Erythroblast (primary cell): ENCODE measurements at regions not wholly inside any gene's neighbourhood (a gene's known extent, or its start where the extent isn't known, plus 50 kb on each side); places are given as distances from the start of the nearest gene placed in this dataset.

Experiments
- DNase-seq, 2 experiments: peaks; one replicate each; lab custom pipeline; 2025; lab: John Stamatoyannopoulos, UW
- GATA1 ChIP-seq: IDR thresholded peaks from 2 replicates; pipeline ENCODE4 v1.6.1; 2011; ENCODE audit warnings: low read depth, mild to moderate bottlenecking, control low read depth, low read length, moderate library complexity
- POLR2A ChIP-seq: IDR thresholded peaks from 2 replicates; pipeline ENCODE4 v1.6.1; 2011; ENCODE audit warnings: mild to moderate bottlenecking, low read length

GRCh38 chr16:6946106-6946505 lies 386.5 kb upstream of the RBFOX1 start:
- no peak for DNase-seq

DNA sequence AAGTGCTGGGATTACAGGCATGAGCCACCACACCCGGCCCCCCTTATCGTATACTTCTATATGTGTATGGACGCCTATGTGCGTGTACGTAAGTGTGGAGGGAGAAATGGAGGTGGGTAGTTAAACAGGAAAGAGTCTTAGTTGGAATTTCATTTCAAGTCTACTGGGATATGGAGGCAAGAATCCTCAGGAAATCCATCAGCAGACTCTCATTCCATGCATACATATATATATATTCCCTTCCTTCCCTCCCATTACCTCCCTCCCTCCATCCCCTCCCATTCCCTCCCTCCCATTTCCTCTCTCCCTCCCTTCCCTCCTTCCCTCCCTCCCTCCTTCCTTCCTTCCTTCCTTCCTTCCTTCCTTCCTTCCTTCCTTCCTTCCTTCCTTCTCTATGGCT lies 391.7 kb upstream of the RBFOX1 start:
- no peak for TF ChIP-seq GATA1
- TF ChIP-seq POLR2A, result no peak
- DNase-seq, result no peak

More at GRCh38 chr16:6946106-6946505, 386.5 kb upstream of the RBFOX1 start:
- no peak for TF ChIP-seq POLR2A
- TF ChIP-seq GATA1, result no peak

- no peak for DNase-seq
- TF ChIP-seq GATA1 (no peak), POLR2A (no peak)
Measured at GRCh38 chr16:6937641-6938040, 395.0 kb upstream of the RBFOX1 start.

DNA sequence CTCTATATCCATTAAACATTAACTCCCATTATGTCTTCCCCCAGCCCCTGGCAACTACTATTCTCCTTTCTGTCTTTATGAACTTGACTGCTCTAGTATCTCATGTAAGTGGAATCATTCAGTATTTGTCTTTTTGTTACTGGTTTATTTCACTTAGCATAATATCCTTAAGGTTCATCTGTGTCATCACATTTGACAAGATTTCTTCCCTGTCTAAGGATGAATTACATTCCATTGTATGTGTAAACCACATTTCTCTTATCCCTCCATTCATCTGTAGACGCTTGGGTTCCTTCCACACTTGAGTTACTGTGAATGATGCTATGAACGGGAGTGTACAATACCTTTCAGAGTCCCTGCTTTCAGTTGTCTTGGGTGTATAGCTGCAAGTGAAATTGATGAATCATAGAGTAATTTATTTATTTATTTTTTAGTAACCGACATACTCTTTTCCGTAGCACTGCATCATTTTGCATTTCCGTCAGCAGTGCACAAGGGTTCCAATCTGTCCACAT lies 399.7 kb upstream of the RBFOX1 start:
- TF ChIP-seq POLR2A, result no peak
- no peak for TF ChIP-seq GATA1
- DNase-seq, result no peak

GRCh38 chr16:6929868-6930267 lies 402.8 kb upstream of the RBFOX1 start:
- no peak for TF ChIP-seq POLR2A
- no peak for TF ChIP-seq GATA1
- DNase-seq, result no peak

DNA sequence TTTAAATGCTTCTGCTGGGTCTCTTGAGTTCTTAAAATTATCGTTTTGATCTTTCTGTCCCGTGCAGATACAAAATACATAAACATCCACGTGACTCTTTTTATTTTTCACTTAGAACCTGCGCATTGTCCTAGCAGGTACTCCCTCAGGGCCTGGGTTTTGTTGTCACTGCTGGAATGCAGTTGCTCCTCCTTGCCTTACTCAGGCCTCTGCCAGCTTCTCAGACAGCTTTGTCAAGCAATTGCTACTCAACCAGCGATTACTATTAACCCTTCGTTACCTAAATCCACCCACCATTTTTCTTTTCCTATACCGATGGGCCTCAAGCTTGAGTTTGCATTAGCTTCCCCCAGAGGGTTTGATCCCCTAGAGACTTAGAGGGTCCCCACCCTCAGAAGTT lies 405.9 kb upstream of the RBFOX1 start:
- TF ChIP-seq GATA1 (no peak), POLR2A (no peak)
- DNase-seq, result no peak

DNA sequence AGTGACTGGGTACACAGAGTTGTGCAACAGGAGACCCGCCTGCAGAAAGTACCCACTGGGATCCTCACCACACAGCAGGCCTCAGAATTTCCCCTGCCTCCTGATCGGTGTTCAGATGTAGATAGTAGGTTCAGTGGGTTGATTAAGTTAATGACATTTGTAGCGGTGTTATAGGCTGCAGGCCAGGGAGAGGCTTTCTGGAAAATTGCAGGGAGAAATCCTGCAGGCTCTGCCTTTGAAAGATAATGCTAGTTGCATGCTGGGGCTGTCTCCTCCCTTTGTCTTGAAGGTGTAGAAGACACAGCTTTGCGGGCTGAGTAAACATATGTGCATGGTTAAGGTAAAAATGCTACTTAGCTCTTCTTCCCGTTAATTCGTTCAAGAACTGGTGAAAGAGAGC lies 406.3 kb upstream of the RBFOX1 start:
- no peak for DNase-seq

GRCh38 chr16:6918646-6919045 lies 414.0 kb upstream of the RBFOX1 start:
- no peak for DNase-seq
- TF ChIP-seq GATA1, result no peak
- TF ChIP-seq POLR2A, result no peak

More for the DNA sequence above, 406.3 kb upstream of the RBFOX1 start:
- no peak for TF ChIP-seq POLR2A

- TF ChIP-seq POLR2A, result no peak
- TF ChIP-seq GATA1, result no peak
- no peak for DNase-seq
Measured at GRCh38 chr16:6916946-6917345, 415.7 kb upstream of the RBFOX1 start.

DNA sequence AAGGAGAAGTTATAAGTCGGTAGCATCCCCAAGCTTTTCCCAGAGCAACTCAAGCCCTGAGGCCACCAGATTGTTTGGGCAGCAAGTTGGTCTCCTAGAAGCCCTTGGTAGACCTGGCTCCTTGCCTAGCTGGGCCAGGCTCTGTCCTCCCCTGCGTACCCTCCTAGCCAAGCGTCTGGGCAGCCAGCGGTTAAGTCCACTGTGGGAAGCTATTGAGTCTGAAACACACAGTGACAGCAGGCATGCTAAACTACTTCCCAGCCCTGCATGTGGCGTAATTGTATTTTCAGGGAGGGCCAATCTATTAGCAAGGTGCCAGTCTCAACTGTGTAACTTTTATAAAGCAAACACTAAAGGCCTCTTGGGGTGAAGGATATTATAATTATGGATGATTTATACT lies 419.1 kb upstream of the RBFOX1 start:
- DNase-seq, result no peak
- TF ChIP-seq POLR2A (no peak), GATA1 (no peak)

DNA sequence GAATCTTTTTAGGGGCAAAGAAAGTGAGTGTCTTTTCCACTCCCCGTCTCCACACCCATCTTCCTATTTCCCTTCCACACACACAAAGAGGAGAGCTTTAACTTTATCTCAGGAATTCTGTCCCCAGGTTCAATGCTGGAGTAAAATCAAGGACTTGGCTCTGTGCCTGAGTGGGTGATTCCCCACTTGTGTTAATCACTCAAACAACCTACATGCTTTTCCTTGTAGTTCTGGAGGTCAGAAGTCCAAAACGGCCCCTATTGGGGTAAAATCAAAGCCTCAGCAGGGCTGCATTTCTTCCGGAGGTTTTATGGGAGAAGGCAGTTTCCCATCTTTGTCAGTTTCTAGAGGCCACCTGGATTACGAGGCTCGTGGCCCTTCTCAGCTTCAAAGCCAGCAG lies 422.3 kb upstream of the RBFOX1 start:
- TF ChIP-seq POLR2A, result no peak
- TF ChIP-seq GATA1, result no peak

DNA sequence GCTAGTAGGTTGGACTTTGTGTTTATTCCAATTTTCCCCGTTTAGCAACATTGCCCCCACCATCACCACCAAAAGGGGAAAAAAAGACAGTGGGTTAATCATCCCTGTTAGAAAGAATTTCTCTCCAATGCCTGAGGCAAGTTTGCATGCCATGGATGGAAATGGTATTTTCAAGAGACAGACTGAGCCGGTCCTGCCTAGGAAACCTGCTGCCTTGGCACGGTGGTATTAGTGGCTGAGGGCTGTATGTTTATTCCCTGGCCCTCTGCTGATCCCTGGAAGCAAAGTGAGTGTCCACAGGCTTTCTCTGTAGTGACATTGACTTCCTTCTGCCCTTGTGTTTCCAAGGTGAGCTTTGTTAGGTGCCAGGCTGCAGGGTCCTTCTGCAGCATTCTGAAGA lies 427.0 kb upstream of the RBFOX1 start:
- no peak for DNase-seq
- TF ChIP-seq GATA1, result no peak
- no peak for TF ChIP-seq POLR2A

More for the DNA sequence above, 422.3 kb upstream of the RBFOX1 start:
- no peak for DNase-seq

- TF ChIP-seq GATA1 (no peak), POLR2A (no peak)
- no peak for DNase-seq
Measured at GRCh38 chr16:6903671-6904070, 429.0 kb upstream of the RBFOX1 start.

DNA sequence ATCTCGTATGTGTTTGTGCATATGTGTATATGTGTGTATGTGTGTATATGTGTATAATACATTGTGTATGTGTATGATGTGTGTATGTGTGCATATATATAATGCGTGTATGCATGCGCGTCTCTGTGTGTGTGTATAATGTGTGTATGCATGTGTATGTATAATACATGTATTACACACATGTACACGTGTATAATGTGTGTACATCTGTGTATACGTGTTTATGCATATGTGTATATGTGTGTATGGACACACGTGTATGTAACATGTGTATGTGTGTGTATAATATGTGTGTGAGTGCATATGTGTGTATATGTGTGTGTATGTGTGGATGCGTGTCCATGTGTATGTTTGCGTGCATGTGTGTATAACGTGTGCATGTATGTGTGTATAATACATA lies 433.7 kb upstream of the RBFOX1 start:
- no peak for DNase-seq
- TF ChIP-seq GATA1 (no peak), POLR2A (no peak)

- TF ChIP-seq POLR2A, result no peak
- TF ChIP-seq GATA1, result no peak
- DNase-seq, result no peak
Measured at GRCh38 chr16:6897876-6898485, 434.7 kb upstream of the RBFOX1 start.
